HT1080 (cell line): ENCODE measurements at regions not wholly inside any gene's neighbourhood (a gene's known extent, or its start where the extent isn't known, plus 50 kb on each side); places are given as distances from the start of the nearest gene placed in this dataset.
"Not testable (repeated sequence)": the region's sequence is repeated elsewhere in the genome, so short reads cannot be mapped to it uniquely, and the experiment has no call there.

Experiments used
- DNase-seq: peaks from one replicate; pipeline ENCODE4 v3.0.0-alpha.2; 2015; ENCODE audit warnings: low read depth

GRCh38 chr12:17264603-17265002 lies 658.6 kb upstream of the LMO3 start:
- DNase-seq: no peak

DNA sequence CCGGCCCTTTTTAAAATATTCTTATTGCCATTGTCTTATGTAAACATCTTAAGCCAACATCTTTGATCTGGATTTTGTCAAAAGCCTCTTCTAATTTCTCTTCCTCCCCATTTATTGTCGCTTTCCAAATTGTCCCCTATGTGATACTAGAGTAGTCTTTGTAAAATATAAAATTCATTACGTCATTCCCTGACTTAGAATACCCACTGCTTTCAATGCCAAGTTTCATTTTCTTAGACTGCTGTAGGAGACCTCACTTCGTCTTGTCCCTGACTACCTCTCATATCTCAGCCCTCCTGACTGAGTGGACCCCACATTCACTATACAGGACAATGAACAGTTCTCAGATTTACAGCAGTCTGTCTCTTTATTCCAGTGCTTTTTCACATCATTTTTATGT lies 633.9 kb upstream of the LMO3 start:
- no peak for DNase-seq

GRCh38 chr12:17235996-17236395 lies 630.0 kb upstream of the LMO3 start:
- no peak for DNase-seq

- peak; percentile 7 for DNase-seq
These were observed 610.0 kb upstream of the LMO3 start for GRCh38 chr12:17215759-17216570.

- no peak for DNase-seq
These were observed 609.0 kb upstream of the LMO3 start for GRCh38 chr12:17214929-17215328.

DNA sequence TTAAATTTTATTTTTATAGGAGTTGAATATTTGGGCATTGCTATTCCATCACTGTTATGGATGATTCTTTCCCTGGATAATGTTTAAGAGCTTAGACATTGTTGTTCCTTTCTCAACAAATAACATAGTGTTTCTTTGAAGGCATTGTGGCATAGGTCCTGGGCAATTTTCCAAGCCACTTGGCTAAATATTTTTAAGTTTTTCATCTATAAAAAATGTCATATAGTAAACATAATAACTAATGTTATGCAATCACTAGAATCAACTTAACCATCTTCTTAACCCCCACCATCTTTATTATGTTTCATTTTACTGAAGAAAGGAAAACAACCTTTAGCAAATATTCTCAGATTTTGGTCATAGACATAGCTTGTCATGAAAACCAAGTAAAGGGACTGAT lies 600.6 kb upstream of the LMO3 start:
- no peak for DNase-seq

- no peak for DNase-seq
These were observed 598.5 kb upstream of the LMO3 start for GRCh38 chr12:17204289-17205054.

GRCh38 chr12:17203497-17203896 lies 597.5 kb upstream of the LMO3 start:
- no peak for DNase-seq

GRCh38 chr12:17197971-17198370 lies 592.0 kb upstream of the LMO3 start:
- DNase-seq: no peak

DNA sequence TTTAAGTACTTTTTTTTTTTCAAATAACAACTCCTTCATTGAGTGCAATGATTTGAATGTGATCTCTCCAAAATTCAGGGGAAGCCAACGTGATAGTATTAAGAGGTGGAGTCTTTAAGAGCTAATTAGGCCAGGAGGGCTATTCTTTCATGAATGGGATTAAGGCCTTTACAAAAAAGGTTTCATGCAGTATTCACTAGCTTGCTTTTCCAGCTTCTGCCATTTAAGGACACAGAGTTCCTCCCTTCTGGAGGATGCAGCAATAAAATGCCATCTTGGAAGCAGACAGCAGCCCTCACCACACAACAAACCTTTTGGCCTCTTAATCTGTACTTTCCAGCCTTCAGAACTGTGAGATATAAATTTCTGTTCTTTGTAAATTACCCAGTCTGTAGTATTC lies 586.8 kb upstream of the LMO3 start:
- no peak for DNase-seq

- DNase-seq: no peak
These were observed 563.9 kb upstream of the LMO3 start for GRCh38 chr12:17169726-17170471.

- no peak for DNase-seq
These were observed 553.7 kb upstream of the LMO3 start for GRCh38 chr12:17159506-17160300.

- DNase-seq: no peak
These were observed 552.2 kb upstream of the LMO3 start for GRCh38 chr12:17158201-17158600.

- no peak for DNase-seq
These were observed 546.0 kb upstream of the LMO3 start for GRCh38 chr12:17151917-17152316.

DNA sequence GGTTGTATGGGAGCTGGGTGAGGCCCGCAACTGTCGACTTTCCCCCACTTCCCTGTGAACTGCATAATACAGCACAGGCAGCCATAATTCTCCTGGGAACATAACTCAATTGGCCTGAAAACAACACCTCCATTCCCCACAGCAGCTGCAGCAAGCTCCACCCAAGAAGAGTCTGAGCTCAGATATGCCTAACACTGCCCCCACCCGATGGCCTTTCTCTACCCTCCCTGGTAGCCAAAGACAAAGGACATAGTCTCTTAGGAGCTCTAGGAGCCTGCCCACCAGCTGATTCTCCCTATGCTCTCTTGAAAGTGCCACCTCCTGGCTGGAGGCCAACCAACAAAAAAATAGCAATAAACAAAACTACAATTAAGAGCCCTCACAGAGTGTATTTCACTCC lies 542.7 kb upstream of the LMO3 start:
- peak; percentile 11 for DNase-seq

GRCh38 chr12:17142856-17143255 lies 536.9 kb upstream of the LMO3 start:
- DNase-seq: no peak

DNA sequence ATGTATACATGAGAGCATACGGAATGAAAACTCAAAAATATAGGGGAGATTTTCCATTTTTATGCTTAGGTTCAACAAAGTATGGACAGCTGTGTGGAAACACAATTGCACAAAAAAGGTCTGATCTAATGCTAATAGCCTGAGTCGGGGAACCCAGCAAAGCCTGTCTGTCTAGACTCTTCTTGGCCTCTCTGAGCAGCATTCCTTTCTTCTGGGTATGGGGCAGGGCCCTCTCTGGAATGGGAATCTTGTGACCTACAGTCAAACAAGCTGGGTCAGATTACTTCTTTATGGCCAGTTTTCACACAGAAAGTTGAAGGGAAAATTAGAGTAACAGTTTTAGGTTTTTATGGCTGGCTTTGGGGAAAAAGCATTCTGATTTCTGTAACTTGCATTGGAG lies 534.0 kb upstream of the LMO3 start:
- DNase-seq: no peak

- DNase-seq: no peak
These were observed 531.4 kb upstream of the LMO3 start for GRCh38 chr12:17137396-17137795.

DNA sequence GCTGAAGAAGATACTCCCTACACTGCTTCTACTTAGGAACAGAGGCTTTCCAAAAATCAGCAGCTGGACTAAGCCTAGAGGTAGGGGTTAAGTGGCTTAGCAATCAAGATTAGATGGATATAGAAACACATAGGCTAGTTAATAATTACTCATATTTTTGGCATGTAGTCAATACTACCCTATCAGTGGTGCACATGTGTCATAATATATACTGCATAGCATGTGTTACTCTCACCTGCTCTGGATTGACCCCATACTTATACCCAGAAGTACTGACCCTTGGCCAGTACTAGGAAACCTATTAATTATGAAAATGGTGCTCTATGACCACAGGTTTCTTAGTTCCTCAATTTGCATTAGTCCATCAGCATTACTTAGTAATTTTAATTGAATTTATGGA lies 528.4 kb upstream of the LMO3 start:
- DNase-seq: no peak

DNA sequence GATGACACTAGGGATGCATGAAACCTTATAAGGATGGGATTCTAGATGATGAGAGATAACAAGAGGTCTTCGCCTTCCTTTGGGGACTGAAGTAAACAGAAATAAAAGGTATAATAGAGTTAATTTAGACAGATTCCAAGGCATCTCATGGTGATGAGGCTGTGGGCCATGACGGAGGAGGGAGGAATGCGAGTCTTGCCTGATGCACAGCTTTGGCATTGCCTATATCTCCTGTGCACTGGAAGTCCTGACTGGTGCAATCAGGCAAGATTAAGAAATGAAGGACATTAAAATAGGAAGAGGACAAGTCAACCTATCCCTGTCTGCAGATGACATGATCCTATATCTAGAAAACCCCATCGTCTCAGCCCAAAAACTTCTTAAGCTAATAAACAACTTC lies 526.4 kb upstream of the LMO3 start:
- DNase-seq: no peak

- DNase-seq: not testable (repeated sequence)
These were observed 510.6 kb upstream of the LMO3 start for GRCh38 chr12:17116538-17116937.
